Urinary bladder (tissue), 3 donors: ENCODE measurements at regions not wholly inside any gene's neighbourhood (a gene's known extent, or its start where the extent isn't known, plus 50 kb on each side); places are given as distances from the start of the nearest gene placed in this dataset.

ENCODE experiments used
- DNase-seq: peaks from one replicate; pipeline ENCODE4 v3.0.0-alpha.2; 2015; ENCODE audit errors: extremely low spot score
- H3K27ac ChIP-seq: one replicate; pipeline ENCODE4 v1.5.1; 2013; ENCODE audit warnings: low read depth, mild to moderate bottlenecking, moderate library complexity
- H3K36me3 ChIP-seq: one replicate; pipeline ENCODE4 v1.6.1; 2013; ENCODE audit warnings: mild to moderate bottlenecking, moderate library complexity; ENCODE audit not compliant: insufficient read depth
- H3K4me1 ChIP-seq: one replicate; pipeline ENCODE4 v1.6.1; 2013; ENCODE audit warnings: mild to moderate bottlenecking, moderate library complexity; ENCODE audit not compliant: insufficient read depth
- H3K4me3 ChIP-seq: one replicate; pipeline ENCODE4 v1.5.1; 2013; ENCODE audit warnings: low read depth, low read length
- WGBS: extraction: QIAGEN DNeasy Blood & Tissue Kit; methylation state at CpG from one replicate; pipeline ENCODE4 v1.1.7; 2013; 5-methylcytosine and 5-hydroxymethylcytosine counted together
- donor health status: healthy with polysubstance abuse.
- donor health status: healthy.

DNA sequence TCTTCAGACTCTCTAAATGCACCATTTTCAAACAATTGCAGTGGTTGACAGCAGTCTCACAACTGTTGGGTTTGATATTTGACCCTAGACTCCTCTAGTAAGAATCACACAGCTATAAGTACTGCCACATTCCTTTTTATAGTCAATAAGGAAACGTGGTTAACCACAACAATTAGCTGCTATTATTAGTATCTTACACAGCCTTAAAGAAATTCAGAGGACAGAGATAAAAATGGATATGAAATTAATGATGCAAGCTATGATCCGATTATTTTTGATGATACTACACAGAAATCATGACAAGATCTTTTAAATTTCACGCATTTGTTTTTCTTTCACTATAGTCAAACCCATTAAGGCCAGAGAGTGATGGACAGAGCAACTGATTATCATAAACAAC, 288.6 kb upstream of the C9orf72 start:
- DNase-seq = no peak
- no peaks in the 10 kb centered on the region for H3K36me3 ChIP-seq
- H3K4me1 ChIP-seq = no peaks in the 10 kb centered on the region
- 58% methylated on average over 3 of the region's 3 CpGs for WGBS
- H3K27ac ChIP-seq = no peak overlapping the region
- H3K4me3 ChIP-seq = no peak overlapping the region

- DNase-seq = no peak
- H3K36me3 ChIP-seq = no peaks in the 10 kb centered on the region
- no peak overlapping the region for H3K27ac ChIP-seq
- H3K4me1 ChIP-seq = no peaks in the 10 kb centered on the region
- 55% methylated on average over 7 of the region's 7 CpGs for WGBS
- H3K4me3 ChIP-seq = no peak overlapping the region
Observed at GRCh38 chr9:27864644-27865438, 291.6 kb upstream of the C9orf72 start.

- Histone ChIP-seq H3K4me1 (no peaks in the 10 kb centered on the region), H3K4me3 (no peak overlapping the region), H3K27ac (no peak overlapping the region), H3K36me3 (no peaks in the 10 kb centered on the region)
- no peak for DNase-seq
- 92% methylated on average over 4 of the region's 4 CpGs for WGBS
Observed at GRCh38 chr9:27866741-27867140, 293.5 kb upstream of the C9orf72 start.

DNA sequence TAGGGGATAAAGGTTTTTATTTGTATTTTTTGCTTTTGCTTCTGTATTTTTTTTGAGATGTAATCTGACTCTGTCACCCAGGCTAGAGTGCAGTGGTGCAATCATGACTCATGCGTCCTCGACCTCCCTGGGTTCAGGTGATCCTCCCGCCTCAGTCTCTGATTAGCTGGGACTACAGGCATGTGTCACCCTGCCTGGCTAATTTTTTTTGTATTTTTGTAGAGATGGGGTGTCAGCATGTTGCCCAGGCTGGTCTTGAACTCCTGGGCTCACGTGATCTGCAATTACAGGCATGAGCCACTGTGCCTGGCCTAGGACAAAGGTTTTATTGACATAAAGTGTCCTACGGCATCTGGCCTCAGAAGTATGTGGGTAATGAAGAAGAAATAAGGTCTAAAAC, 297.1 kb upstream of the C9orf72 start:
- Histone ChIP-seq H3K27ac (no peak overlapping the region), H3K4me3 (no peak overlapping the region), H3K36me3 (no peaks in the 10 kb centered on the region), H3K4me1 (no peaks in the 10 kb centered on the region)
- WGBS = 81% methylated on average over 5 of the region's 5 CpGs
- DNase-seq = no peak

GRCh38 chr9:27880156-27880555, 306.9 kb upstream of the C9orf72 start:
- H3K4me3 ChIP-seq = no peak overlapping the region
- no peak for DNase-seq
- no peak overlapping the region for H3K27ac ChIP-seq
- H3K4me1 ChIP-seq = no peaks in the 10 kb centered on the region
- no peaks in the 10 kb centered on the region for H3K36me3 ChIP-seq
- WGBS = 62% methylated on average over 3 of the region's 3 CpGs

DNA sequence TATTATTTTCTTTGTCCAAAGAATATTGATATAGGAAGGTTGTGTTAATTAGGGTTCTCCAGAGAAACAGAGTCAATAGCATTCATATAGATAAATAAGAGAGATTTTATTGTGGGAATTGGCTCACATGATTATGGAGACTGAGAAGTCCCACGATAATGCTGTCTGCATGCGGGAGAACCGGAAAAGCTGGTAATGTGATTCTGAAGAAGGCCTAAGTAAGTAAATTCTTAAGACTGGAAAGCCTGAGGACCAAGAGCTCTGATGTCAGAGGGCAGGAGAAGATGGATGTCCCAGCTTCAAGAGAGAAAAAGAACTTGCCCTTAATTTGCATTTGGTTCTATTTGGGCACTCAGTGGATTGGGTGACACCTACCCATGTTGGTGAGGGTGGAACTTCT, 307.4 kb upstream of the C9orf72 start:
- H3K4me3 ChIP-seq = no peak overlapping the region
- no peaks in the 10 kb centered on the region for H3K36me3 ChIP-seq
- no peak overlapping the region for H3K27ac ChIP-seq
- 58% methylated on average over 3 of the region's 3 CpGs for WGBS
- no peak for DNase-seq
- H3K4me1 ChIP-seq = no peaks in the 10 kb centered on the region

- H3K4me3 ChIP-seq = no peak overlapping the region
- no peaks in the 10 kb centered on the region for H3K36me3 ChIP-seq
- no peak overlapping the region for H3K27ac ChIP-seq
- whole genome bisulfite sequencing = 91% methylated on average over 2 of the region's 2 CpGs
- DNase-seq = no peak
- H3K4me1 ChIP-seq = no peaks in the 10 kb centered on the region
Observed at GRCh38 chr9:27888661-27889295, 315.5 kb upstream of the C9orf72 start.

GRCh38 chr9:27924502-27924901, 351.2 kb upstream of the C9orf72 start:
- Histone ChIP-seq H3K4me1 (no peaks in the 10 kb centered on the region), H3K27ac (no peak overlapping the region), H3K4me3 (no peak overlapping the region), H3K36me3 (no peaks in the 10 kb centered on the region)
- 81% methylated on average over 1 of the region's 1 CpG for WGBS
- DNase-seq = no peak

- WGBS = 63% methylated on average over 4 of the region's 4 CpGs
Observed at GRCh38 chr9:27925815-27926214, 352.5 kb upstream of the C9orf72 start.

GRCh38 chr9:27929841-27930240, 356.6 kb upstream of the C9orf72 start:
- DNase-seq = no peak
- WGBS = 59% methylated on average over 2 of the region's 2 CpGs
- no peak overlapping the region for H3K4me3 ChIP-seq
- no peaks in the 10 kb centered on the region for H3K36me3 ChIP-seq
- H3K27ac ChIP-seq = no peak overlapping the region
- H3K4me1 ChIP-seq = no peaks in the 10 kb centered on the region

More at GRCh38 chr9:27925815-27926214, 352.5 kb upstream of the C9orf72 start:
- H3K27ac ChIP-seq = no peak overlapping the region
- H3K4me1 ChIP-seq = no peaks in the 10 kb centered on the region
- no peak for DNase-seq
- no peak overlapping the region for H3K4me3 ChIP-seq
- no peaks in the 10 kb centered on the region for H3K36me3 ChIP-seq

- Histone ChIP-seq H3K4me3 (no peak overlapping the region), H3K4me1 (no peaks in the 10 kb centered on the region), H3K27ac (no peak overlapping the region), H3K36me3 (no peaks in the 10 kb centered on the region)
- no peak for DNase-seq
- WGBS = 58% methylated on average over 6 of the region's 6 CpGs
Observed at GRCh38 chr9:27933210-27934025, 360.1 kb upstream of the C9orf72 start.

GRCh38 chr9:27934471-27934870, 361.2 kb upstream of the C9orf72 start:
- H3K27ac ChIP-seq = no peak overlapping the region
- whole genome bisulfite sequencing = 70% methylated on average over 5 of the region's 5 CpGs

DNA sequence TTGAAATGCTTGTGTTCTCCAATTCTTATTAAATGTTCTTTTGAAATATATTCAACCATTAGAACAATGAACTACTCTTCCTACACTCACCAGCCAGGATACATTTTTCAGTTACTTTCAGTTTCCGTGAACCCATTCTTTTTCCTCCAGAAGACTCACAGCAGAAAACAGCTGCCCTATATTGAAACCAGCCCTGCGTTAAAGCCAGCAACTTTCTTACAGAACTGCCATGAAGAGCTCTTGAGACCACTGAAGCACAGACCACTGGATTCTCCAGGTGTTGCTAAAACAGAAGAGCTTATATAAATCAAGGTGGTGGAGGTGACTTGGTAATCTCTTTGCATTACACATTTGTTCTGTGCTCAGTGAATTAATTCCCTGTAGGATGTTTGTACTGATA, 365.9 kb upstream of the C9orf72 start:
- H3K4me3 ChIP-seq = no peak overlapping the region
- no peaks in the 10 kb centered on the region for H3K36me3 ChIP-seq
- H3K27ac ChIP-seq = no peak overlapping the region
- DNase-seq = no peak
- 74% methylated on average over 2 of the region's 2 CpGs for WGBS
- no peaks in the 10 kb centered on the region for H3K4me1 ChIP-seq

More at GRCh38 chr9:27934471-27934870, 361.2 kb upstream of the C9orf72 start:
- Histone ChIP-seq H3K4me1 (no peaks in the 10 kb centered on the region), H3K4me3 (no peak overlapping the region), H3K36me3 (no peaks in the 10 kb centered on the region)
- DNase-seq = no peak

GRCh38 chr9:27940535-27940934, 367.3 kb upstream of the C9orf72 start:
- 81% methylated on average over 3 of the region's 3 CpGs for WGBS
- DNase-seq = no peak
- H3K27ac ChIP-seq = no peak overlapping the region
- H3K36me3 ChIP-seq = no peaks in the 10 kb centered on the region
- H3K4me1 ChIP-seq = no peaks in the 10 kb centered on the region
- H3K4me3 ChIP-seq = no peak overlapping the region
